PC-3 (cell line): ENCODE measurements at regions not wholly inside any gene's neighbourhood (a gene's known extent, or its start where the extent isn't known, plus 50 kb on each side); places are given as distances from the start of the nearest gene placed in this dataset.

ENCODE experiments used
- ATAC-seq: fragments of 200-7000 bp; cut with Tn5 transposase; 2 replicates; pipeline ENCODE4 v1.9.1; 2020; ENCODE audit warnings: mild to moderate bottlenecking, moderate library complexity
- BruUV-seq: library from RNA; stranded (reverse); fragments of 400-500 nt; replicated peaks from 2 replicates; lab custom pipeline; 2021; lab: Mats Ljungman, UMichigan
- CTCF ChIA-PET: fragments of 300-600 bp; sonication (Branson Sonifier 250); formaldehyde crosslinking; loops from one replicate; lab custom pipeline; 2022; ENCODE audit warnings: antibody characterized with exemption; lab: Charles Lee
- POLR2A ChIA-PET: fragments of 300-600 bp; sonication (Branson Sonifier 250); formaldehyde crosslinking; loops from one replicate; lab custom pipeline; 2022; ENCODE audit warnings: antibody characterized with exemption; ENCODE audit not compliant: unreplicated experiment; lab: Charles Lee
- DNase-seq: peaks from one replicate; pipeline ENCODE4 v3.0.0-alpha.2; 2015
- H2AFZ ChIP-seq: fragments of 300-600 bp; sonication (generic); 2 replicates; pipeline ENCODE4 v1.6.0; 2016; ENCODE audit warnings: antibody characterized with exemption, low read length
- H3F3A ChIP-seq: fragments of 300-600 bp; sonication (generic); one replicate; pipeline ENCODE4 v1.6.0; 2017; ENCODE audit warnings: antibody characterized with exemption, low read length, control low read depth, mild to moderate bottlenecking; ENCODE audit not compliant: unreplicated experiment
- H3K27ac ChIP-seq: fragments of 300-600 bp; sonication (generic); 2 replicates; pipeline ENCODE4 v1.5.1; 2016; ENCODE audit warnings: mild to moderate bottlenecking, low read length
- H3K27me3 ChIP-seq: fragments of 300-600 bp; sonication (generic); 2 replicates; pipeline ENCODE4 v1.6.1; 2016; ENCODE audit warnings: low read length, mixed read lengths
- H3K36me3 ChIP-seq: fragments of 300-600 bp; sonication (generic); 2 replicates; pipeline ENCODE4 v1.6.1; 2016; ENCODE audit warnings: low read depth, mixed run types, low read length, mixed read lengths
- H3K4me1 ChIP-seq: fragments of 300-600 bp; sonication (generic); 2 replicates; pipeline ENCODE4 v1.5.1; 2016; ENCODE audit warnings: low read length; ENCODE audit not compliant: insufficient read depth
- H3K4me2 ChIP-seq: fragments of 300-600 bp; sonication (generic); 2 replicates; pipeline ENCODE4 v1.6.0; 2016; ENCODE audit warnings: low read length
- H3K4me3 ChIP-seq: fragments of 300-600 bp; sonication (generic); 2 replicates; pipeline ENCODE4 v1.5.1; 2016; ENCODE audit warnings: mild to moderate bottlenecking, low read length, mixed read lengths
- H3K79me2 ChIP-seq: fragments of 300-600 bp; sonication (generic); 2 replicates; pipeline ENCODE4 v1.6.1; 2017; ENCODE audit warnings: low read length, mixed read lengths
- H3K9ac ChIP-seq: fragments of 300-600 bp; sonication (generic); 2 replicates; pipeline ENCODE4 v1.6.0; 2016; ENCODE audit warnings: mild to moderate bottlenecking, low read length
- H3K9me2 ChIP-seq: fragments of 300-600 bp; sonication (generic); replicated peaks from 2 replicates; pipeline ENCODE4 v1.6.1; 2016; ENCODE audit warnings: mixed run types, low read length, mixed read lengths
- H3K9me3 ChIP-seq: fragments of 300-600 bp; sonication (generic); 2 replicates; pipeline ENCODE4 v1.6.1; 2016; ENCODE audit warnings: low read length, mixed read lengths
- H4K20me1 ChIP-seq: fragments of 300-600 bp; sonication (generic); 2 replicates; pipeline ENCODE4 v1.6.1; 2016; ENCODE audit warnings: low read length, mixed read lengths
- CTCF ChIP-seq: fragments of 300-600 bp; sonication (generic); conservative IDR thresholded peaks from 2 replicates; pipeline ENCODE4 v1.5.1; 2017; ENCODE audit warnings: antibody characterized with exemption, low read depth, mild to moderate bottlenecking, low read length
- EZH2 ChIP-seq: fragments of 300-600 bp; sonication (generic); IDR thresholded peaks from one replicate; pipeline ENCODE4 v1.6.1; 2017; ENCODE audit warnings: antibody characterized with exemption, mild to moderate bottlenecking, low read length; ENCODE audit not compliant: unreplicated experiment
- EZH2phosphoT487 ChIP-seq: fragments of 300-600 bp; sonication (generic); IDR thresholded peaks from 2 replicates; pipeline ENCODE4 v1.6.1; 2018; ENCODE audit warnings: mild to moderate bottlenecking, antibody characterized with exemption, low read length, borderline replicate concordance
- intact Hi-C: fragments of 100-400 bp; cut with micrococcal nuclease; formaldehyde crosslinking; loops from 2 replicates; pipeline ENCODE4 v1.9.0; 2023

- no peaks in the 10 kb centered on the region for H3K27me3 ChIP-seq
- TF ChIP-seq CTCF (no peak), EZH2 (no peak), EZH2phosphoT487 (no peak)
- H3K27ac ChIP-seq = peak overlapping the region; percentile 50
- peak overlapping the region; percentile 54 for H3K4me2 ChIP-seq
- peak overlapping the region; percentile 35; the same call in 1 of the 2 replicates for H3K4me3 ChIP-seq
- DNase-seq (peak; percentile 58), ATAC-seq (peak; percentile 22; the same call in 1 of the 2 replicates)
- H3F3A ChIP-seq = no peaks in the 10 kb centered on the region
- H4K20me1 ChIP-seq = no peaks in the 10 kb centered on the region
- no peaks in the 10 kb centered on the region for H3K36me3 ChIP-seq
- CTCF ChIA-PET = no interaction called here
- no peak overlapping the region for H2AFZ ChIP-seq
- no peak overlapping the region for H3K9ac ChIP-seq
- intact Hi-C loops = no loop called here
- peaks cover 10% of the 10 kb centered on the region; the same call in 1 of the 2 replicates for H3K4me1 ChIP-seq
- no peaks in the 10 kb centered on the region for H3K9me2 ChIP-seq
- H3K79me2 ChIP-seq = no peaks in the 10 kb centered on the region
- BruUV-seq = no TSS peak
- POLR2A ChIA-PET = no interaction called here
- H3K9me3 ChIP-seq = no peaks in the 10 kb centered on the region
Measured at GRCh38 chr10:10794791-10795191, 222.9 kb upstream of the CELF2 start.

- peaks cover 10% of the 10 kb centered on the region; the same call in 1 of the 2 replicates for H3K4me1 ChIP-seq
- intact Hi-C loops = no loop called here
- no peaks in the 10 kb centered on the region for H4K20me1 ChIP-seq
- H3K9me2 ChIP-seq = no peaks in the 10 kb centered on the region
- no peak overlapping the region for H3K4me3 ChIP-seq
- H3K27ac ChIP-seq = no peak overlapping the region
- no peak overlapping the region for H3K9ac ChIP-seq
- no peaks in the 10 kb centered on the region for H3K9me3 ChIP-seq
- no TSS peak for BruUV-seq
- H3K36me3 ChIP-seq = no peaks in the 10 kb centered on the region
- POLR2A ChIA-PET = no interaction called here
- ATAC-seq = no peak
- H3F3A ChIP-seq = no peaks in the 10 kb centered on the region
- CTCF ChIA-PET = no interaction called here
- no peaks in the 10 kb centered on the region for H3K27me3 ChIP-seq
- no peak for TF ChIP-seq EZH2
- TF ChIP-seq EZH2phosphoT487 = no peak
- no peak overlapping the region for H2AFZ ChIP-seq
- no peaks in the 10 kb centered on the region for H3K79me2 ChIP-seq
- H3K4me2 ChIP-seq = no peak overlapping the region
- DNase-seq = no peak
Measured at GRCh38 chr10:10796061-10796773, 221.5 kb upstream of the CELF2 start.

- ChIA-PET POLR2A (no interaction called here), CTCF (no interaction called here)
- Histone ChIP-seq H4K20me1 (no peaks in the 10 kb centered on the region), H3K4me1 (peaks cover 10% of the 10 kb centered on the region; the same call in 1 of the 2 replicates), H3K27ac (no peak overlapping the region), H3F3A (no peaks in the 10 kb centered on the region), H3K9me2 (no peaks in the 10 kb centered on the region), H3K27me3 (no peaks in the 10 kb centered on the region), H3K4me3 (no peak overlapping the region), H3K4me2 (peak overlapping the region; percentile 56; the same call in 1 of the 2 replicates), H3K9me3 (no peaks in the 10 kb centered on the region), H3K79me2 (no peaks in the 10 kb centered on the region), H3K36me3 (no peaks in the 10 kb centered on the region), H2AFZ (no peak overlapping the region), H3K9ac (no peak overlapping the region)
- ATAC-seq (peak; percentile 37; the same call in 1 of the 2 replicates), DNase-seq (peak; percentile 25)
- intact Hi-C loops = no loop called here
- TF ChIP-seq CTCF (no peak), EZH2 (no peak), EZH2phosphoT487 (no peak)
- no TSS peak for BruUV-seq
Measured at GRCh38 chr10:10796774-10797415, 220.8 kb upstream of the CELF2 start.
